Fibroblast of peridontal ligament (primary cell): ENCODE measurements at regions not wholly inside any gene's neighbourhood (a gene's known extent, or its start where the extent isn't known, plus 50 kb on each side); places are given as distances from the start of the nearest gene placed in this dataset.
"Not testable (repeated sequence)": the region's sequence is repeated elsewhere in the genome, so short reads cannot be mapped to it uniquely, and the experiment has no call there.

Source experiments
- DNase-seq: peaks from one replicate; pipeline ENCODE4 v3.0.0-alpha.2; 2010; ENCODE audit errors: extremely low read depth

GRCh38 chr2:95654897-95655296 lies 63.1 kb downstream of the TRIM43 start:
- not testable (repeated sequence) for DNase-seq

GRCh38 chr2:95656553-95656952 lies 64.8 kb downstream of the TRIM43 start:
- not testable (repeated sequence) for DNase-seq

- not testable (repeated sequence) for DNase-seq
Measured at GRCh38 chr2:95657937-95658336, 66.1 kb downstream of the TRIM43 start.

GRCh38 chr2:95660766-95661562 lies 69.2 kb downstream of the TRIM43 start:
- DNase-seq = not testable (repeated sequence)

- DNase-seq = not testable (repeated sequence)
Measured at GRCh38 chr2:95663471-95664441, 72.0 kb downstream of the TRIM43 start.

GRCh38 chr2:95666636-95667035 lies 74.8 kb downstream of the TRIM43 start:
- DNase-seq = peak; percentile 15

GRCh38 chr2:95667480-95667879 lies 75.7 kb downstream of the TRIM43 start:
- DNase-seq = no peak

- DNase-seq = not testable (repeated sequence)
Measured at GRCh38 chr2:95668934-95669333, 77.1 kb downstream of the TRIM43 start.

GRCh38 chr2:95669441-95669991 lies 77.7 kb downstream of the TRIM43 start:
- DNase-seq = peak; percentile 43

- peak; percentile 50 for DNase-seq
Measured at GRCh38 chr2:95670167-95670566, 78.4 kb downstream of the TRIM43 start.

GRCh38 chr2:95670686-95671085 lies 78.9 kb downstream of the TRIM43 start:
- DNase-seq = no peak

GRCh38 chr2:95671171-95671570 lies 79.4 kb downstream of the TRIM43 start:
- DNase-seq = peak; percentile 8

- not testable (repeated sequence) for DNase-seq
Measured at GRCh38 chr2:95671992-95672391, 80.2 kb downstream of the TRIM43 start.

- DNase-seq = not testable (repeated sequence)
Measured at GRCh38 chr2:95672500-95672899, 80.7 kb downstream of the TRIM43 start.

- DNase-seq = no peak
Measured at GRCh38 chr2:95674186-95674585, 82.4 kb downstream of the TRIM43 start.

GRCh38 chr2:95676573-95676972 lies 84.8 kb downstream of the TRIM43 start:
- not testable (repeated sequence) for DNase-seq

- DNase-seq = no peak
Measured at GRCh38 chr2:95677346-95677745, 85.5 kb downstream of the TRIM43 start.

GRCh38 chr2:95677833-95678232 lies 86.0 kb downstream of the TRIM43 start:
- not testable (repeated sequence) for DNase-seq

GRCh38 chr2:95681158-95681557 lies 89.4 kb downstream of the TRIM43 start:
- DNase-seq = not testable (repeated sequence)

GRCh38 chr2:95681589-95682081 lies 89.8 kb downstream of the TRIM43 start:
- not testable (repeated sequence) for DNase-seq

GRCh38 chr2:95682889-95683517 lies 91.2 kb downstream of the TRIM43 start:
- DNase-seq = not testable (repeated sequence)
